Ammon's horn (tissue), 1 donor: ENCODE measurements at regions not wholly inside any gene's neighbourhood (a gene's known extent, or its start where the extent isn't known, plus 50 kb on each side); places are given as distances from the start of the nearest gene placed in this dataset.
"Not testable (repeated sequence)": the region's sequence is repeated elsewhere in the genome, so short reads cannot be mapped to it uniquely, and the experiment has no call there.

ENCODE experiments used
- DNase-seq: peaks from one replicate; pipeline ENCODE4 v3.0.0-alpha.2; 2016; ENCODE audit warnings: low spot score

DNA sequence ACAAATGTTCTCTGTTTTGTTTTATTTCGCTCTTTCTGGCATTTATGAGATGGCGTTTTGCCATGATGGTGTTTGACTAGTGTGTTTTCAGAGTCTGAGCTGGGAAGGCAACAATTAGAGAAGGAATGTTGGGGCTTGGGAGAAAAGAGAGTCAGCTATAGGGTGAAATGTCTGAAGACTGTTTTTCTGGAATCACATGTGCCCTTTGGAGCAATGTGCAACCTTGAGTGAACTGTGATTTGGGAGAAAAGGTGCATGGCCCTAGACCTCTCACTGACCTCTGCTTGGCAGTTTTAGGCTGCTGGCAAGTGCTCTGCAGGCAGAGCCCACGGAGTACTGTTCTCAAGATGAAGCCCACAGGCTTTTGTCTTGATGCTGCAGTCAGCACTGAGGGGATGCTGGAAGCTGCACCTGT lies 379.9 kb upstream of the PDE3A start:
- no peak for DNase-seq

DNA sequence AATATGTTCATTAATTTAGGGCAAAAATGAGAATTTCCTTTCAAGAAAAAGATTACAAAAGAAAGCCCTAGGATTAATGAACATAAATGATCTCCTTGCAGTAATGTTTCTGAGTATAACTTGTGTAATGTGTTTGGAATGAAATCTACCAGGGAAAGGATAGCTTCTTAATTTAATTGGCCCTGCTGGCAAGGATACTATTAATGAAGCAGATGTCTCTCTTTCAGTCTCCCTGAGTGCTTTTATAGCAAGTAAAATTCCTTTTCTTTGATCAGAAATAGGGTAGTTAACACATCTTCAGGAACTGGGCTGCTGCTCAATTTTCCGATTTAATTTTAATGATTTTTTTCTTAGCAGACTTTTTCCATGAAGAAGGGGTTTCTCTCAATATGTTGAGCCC lies 379.4 kb upstream of the PDE3A start:
- no peak for DNase-seq

DNA sequence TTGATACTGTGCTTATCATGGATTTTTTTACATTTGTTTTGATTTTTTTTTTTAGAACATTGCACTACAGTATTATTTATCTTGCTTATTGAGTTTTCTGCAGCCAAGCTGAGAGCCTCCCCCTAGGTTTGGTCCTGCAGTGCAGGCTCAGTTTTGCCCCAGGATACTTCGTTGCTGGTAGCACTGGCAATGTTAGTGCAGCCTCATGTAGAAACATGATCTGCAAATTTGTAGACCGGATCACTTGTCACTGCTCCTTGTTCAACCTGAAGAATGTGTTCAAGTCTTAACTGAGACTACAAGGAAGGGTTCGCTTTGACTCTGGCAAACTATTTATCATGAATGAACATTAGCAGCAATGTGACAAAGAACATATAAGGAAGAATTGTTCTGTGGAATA lies 377.2 kb upstream of the PDE3A start:
- DNase-seq, result no peak

DNA sequence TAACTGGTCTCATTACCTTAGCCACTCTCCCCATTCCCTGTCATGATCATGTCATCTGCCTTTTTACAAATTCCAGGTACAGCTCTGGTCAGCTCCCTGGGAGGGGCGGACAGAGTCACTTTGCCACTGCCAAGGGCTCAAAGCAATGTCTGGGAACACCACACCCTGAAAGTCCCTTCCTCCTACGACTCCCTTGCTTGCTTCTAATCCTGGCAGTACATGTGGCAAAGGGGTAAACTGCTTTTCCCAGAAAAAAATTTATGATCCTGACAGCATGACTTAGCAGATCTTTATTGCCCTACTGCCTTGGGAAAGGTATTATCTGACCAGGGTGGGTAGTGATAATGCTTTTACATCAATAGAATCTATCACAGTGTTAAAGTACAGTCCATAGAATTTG lies 376.0 kb upstream of the PDE3A start:
- no peak for DNase-seq

DNA sequence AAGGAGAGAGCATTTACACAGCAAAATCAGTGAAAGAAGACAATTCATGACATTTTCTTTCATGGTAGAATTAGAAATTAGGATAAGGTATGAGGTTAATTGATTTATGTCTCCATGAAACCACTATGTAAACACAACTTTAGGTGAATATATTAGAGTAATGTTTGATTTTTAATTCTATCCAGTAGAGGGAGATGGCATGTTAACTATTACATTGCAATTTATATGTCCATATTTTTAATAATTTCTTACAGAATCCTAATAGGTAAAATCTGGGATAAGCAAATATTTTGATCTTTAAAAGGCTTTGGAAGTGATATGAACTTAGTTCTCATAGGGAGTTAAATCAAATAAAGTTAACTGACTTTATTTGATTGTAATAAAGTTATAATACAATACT lies 373.4 kb upstream of the PDE3A start:
- no peak for DNase-seq

DNA sequence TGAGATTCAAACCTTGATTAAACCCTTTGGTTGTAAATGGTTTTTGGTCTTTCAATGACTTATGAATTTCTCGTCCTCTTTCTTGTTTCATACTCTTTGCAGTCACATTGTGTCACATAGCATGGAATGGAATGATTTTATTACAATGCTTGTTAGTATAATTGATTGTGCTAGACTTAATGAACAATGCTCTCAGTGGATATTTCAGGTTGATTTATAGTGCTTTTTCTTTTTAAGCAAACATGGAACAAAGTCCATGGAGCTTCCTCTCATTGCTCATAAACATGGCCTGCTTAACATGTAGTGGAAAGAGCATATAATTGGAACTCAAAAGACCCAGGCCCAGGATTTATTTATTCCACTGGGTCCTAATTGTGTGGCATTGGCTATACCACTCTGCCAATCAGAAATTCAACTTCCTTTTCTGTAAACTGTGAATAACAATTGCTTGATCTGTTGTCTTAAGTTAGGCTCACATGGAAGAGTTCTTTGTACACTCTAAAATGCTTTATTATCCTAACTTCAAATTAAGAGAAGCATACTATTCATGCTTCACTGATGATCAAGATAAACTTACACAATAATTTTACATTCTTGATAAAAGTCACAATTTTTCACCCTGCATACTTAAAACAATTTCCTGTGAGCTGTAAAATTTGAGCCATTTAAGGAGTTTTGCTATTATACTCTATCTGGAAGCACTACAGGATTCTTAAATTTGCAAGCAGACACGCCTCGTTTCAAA lies 370.5 kb upstream of the PDE3A start:
- no peak for DNase-seq

DNA sequence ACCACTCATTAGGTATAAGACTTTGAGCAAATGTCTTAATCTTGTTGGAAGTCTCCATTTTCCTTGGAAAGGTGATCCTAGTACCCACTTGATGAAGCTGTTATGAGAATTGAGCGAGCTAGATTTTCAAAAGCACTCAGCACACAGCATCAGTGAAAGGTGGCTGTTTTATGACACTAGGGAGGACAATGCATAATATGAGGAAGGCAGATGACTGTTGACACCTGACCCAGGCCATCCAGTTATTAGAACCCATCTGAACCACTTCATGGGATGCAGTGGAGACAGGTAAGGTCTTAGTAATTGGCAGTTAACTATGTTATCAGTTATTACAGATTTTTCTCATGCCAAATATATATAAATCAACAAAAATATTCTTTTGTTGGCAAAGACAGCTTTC lies 369.9 kb upstream of the PDE3A start:
- no peak for DNase-seq

DNA sequence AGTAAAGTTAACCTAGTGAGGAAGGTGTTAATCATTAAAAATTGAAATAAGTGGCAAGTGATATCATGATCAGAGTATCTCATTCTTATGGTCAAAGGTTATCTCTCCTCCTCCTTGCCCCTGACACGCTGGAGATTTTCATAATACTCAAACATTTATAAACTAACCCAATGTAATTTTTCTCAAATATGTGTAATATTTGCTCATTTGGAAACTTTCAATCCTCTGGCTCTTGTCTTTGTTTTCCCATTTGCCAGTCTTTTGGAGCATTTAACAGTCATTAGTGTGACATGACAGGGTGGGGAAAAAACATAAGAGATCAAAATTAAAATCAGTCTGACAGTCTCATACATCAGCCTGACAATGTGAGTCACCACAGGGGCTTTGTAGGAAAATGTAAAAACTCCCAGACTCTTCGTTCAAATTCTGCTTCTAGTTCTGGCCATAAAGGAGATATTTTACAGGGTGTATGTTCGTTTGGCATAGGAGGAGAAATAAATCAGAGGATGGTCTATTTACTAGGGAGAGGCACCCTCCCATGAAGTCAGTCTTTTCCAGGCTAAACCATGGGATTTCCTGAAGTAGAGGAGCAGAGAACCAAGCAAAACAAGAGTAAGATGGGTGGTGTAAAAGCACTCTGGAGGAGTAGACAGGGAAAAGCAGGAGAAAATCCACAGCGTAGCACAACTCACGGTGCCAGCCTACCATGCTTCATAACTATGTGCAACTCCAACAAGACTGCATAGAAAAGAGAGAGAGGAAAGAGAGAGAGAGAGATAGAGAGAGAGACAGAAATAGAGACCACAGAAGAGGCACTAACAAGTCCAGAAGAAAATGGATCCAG lies 369.2 kb upstream of the PDE3A start:
- no peak for DNase-seq

DNA sequence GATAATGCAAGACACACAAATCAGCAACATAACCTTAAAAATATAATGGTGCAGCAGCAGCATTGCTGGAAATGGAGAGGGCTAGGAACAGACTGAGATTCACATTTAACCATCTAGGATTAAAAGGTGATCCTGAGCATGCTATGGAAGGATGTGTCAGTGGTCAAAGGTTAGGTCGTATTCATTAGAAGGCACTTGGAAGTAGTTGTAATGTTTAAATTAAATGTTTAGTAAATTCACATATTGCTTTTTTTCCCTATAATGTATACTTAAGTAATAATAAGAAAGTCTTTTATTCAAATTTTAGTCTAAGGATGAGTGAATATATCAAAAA lies 368.6 kb upstream of the PDE3A start:
- DNase-seq, result no peak

DNA sequence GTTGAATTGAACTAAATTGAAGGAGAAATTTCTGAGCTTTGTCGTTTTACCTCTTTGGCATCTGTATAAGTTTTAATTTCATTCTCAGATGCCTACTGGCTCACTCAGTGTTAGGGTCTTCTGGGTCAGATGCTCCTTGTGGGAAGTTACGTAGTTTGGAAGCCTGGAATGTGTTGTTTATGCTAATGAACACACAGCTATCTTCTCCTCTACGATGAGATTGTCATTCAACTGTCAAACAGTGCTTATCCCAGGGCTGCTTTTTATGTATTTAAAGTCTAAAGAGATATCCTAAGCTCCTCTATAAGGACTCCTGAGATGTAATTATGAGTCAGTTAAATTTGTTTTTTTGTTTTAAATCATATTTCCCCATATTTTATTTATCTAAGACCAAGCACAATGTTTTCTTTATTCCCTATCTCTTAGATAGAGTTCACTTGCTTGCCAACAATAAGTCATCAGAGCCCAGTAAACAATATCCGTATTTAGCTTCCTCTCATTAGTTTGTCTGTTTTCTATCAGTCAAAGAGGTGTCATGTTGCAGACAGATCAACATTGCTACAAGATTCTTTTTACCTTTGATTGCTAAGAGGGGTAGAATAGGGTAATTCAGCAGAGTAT lies 368.0 kb upstream of the PDE3A start:
- no peak for DNase-seq

DNA sequence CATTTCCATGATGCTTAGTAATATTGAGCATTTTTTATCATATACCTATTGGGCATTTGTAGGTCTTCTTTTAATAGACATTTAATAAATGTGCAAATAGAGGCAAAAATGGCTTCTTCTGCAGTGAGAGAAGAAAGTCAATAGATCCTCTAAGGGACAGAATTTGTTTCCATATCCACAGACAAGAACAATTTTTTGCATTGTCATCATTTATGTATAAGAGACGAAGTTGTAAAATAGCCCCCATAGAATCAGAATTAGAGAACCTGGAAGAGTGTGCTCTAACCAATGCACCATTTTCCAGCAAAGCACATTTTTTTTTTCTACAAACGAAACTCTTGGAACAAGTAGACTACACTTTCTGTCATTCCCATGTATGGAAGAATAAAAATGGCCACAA lies 365.1 kb upstream of the PDE3A start:
- DNase-seq, result no peak

DNA sequence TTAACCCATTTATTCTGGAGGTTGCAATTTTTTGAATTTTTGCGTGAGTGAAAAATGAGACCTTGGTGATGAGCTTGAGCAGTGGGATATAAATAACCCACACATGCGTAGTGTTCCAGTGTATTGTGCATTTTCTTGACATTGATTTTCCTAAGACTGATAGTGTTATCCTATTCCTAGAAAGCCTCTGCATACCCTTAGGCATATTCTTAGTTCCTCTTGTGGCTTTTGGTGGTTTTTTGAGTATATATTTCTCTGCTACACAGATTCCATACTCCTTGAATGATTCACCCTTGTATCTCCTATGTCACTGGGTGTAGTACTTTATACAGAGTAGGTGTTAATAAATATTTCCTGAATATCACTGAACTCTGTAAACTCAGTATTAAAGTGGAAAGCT lies 363.4 kb upstream of the PDE3A start:
- no peak for DNase-seq

DNA sequence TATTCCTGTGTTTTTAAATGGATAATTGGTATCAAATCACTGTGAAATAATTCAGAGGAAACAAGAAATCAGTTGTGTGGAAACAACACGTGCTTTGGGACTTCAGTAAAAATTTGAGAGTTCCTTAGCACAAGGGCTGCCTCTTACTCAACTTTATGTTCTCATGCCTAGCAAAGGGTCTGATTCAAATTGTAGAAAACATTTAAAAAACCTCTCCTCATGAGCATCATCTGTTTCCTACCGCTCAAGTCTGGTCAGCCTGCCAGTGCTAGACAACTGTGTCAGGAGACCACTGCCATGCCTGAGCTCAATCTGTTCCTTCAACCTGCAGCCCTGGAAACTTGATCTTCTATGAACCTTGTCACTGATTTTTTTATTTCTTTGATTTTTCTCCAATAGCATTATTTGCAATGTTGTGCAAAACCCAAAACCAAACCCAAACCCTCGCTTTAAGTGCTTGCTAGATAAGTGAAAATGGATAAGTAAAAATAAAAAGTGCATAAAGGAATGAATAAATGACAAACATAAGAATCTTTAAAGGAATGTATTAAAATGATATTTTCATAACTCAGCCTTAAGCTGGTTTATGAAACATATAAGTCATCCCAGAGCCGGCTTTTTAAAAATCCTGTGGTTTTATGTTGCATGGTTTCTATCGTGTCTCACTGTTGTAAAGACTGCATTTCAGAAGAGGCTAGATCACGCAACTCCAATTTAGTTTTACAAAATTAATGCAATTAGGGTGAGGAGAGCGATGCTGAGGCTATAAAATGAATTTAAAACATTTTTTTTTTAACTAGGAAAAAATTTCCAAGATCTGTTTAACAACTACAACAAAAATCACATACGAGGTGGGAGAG lies 361.2 kb upstream of the PDE3A start:
- no peak for DNase-seq

DNA sequence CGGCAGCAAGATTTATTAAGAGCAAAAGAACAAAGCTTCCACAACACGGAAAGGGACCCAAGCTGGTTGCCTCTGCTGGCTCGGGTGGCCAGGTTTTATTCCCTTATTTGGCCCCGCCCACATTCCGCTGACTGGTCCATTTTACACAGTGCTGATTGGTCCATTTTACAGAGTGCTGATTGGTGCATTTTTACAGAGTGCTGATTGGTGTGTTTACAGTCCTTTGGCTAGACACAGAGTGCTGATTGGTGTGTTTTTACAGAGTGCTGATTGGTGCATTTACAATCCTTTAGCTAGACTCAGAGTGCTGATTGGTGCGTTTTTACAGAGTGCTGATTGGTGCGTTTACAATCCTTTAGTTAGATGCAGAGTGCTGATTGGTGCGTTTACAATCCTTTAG lies 358.4 kb upstream of the PDE3A start:
- not testable (repeated sequence) for DNase-seq

DNA sequence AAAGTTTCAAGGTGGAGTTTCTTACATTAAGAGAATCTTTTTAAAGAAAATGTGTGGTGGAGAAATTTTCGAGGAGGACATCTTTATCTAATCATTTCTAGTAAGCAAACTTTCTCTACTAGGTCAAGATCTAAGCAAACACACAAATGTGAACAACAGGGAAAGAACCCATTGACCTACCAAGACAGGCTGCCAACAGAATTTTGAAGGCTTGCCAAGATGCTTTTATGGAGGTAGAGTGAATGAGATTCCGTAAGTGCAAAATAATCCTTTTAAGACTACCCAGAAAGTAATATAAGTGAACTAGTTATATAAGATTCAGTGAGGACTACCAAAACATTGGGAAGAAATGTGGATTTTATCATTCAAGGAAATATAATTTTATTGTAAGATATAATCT lies 357.1 kb upstream of the PDE3A start:
- no peak for DNase-seq

DNA sequence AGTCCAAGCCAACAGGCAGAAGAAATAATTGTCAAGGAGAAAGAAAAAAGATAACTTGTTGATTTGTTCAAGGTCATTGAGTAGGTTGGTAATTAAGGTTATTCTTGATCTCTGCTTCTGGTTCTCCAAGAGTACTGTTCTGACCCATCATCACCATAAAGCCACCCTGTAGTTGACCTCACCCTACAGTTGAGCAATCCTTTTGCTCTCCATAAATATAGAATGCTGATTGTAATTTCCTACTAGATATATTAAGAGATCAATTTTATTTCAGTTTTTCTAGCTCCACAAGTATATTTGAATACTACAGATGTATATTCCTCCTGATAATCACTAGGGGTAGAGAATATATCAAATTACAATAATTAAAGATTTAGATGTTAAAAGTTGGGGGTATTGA lies 350.5 kb upstream of the PDE3A start:
- no peak for DNase-seq

DNA sequence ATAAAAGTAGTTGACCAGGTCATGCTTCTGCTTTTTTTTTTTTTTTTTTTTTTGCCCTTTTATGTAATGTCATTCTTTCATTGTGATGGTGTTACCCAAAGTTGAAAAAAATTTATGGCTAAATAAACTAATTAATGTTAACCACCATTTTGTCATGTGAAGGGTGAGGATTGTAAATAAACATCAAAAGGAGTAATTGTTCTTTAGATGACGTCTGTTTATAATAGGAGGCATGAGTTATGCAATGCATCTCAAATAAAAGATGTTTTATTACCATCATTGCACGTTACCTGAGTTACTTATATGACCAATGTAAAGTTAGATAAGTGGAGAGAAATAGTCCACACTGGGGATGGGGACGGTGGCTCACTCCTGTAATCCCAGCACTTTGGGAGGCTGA lies 349.9 kb upstream of the PDE3A start:
- DNase-seq, result no peak

DNA sequence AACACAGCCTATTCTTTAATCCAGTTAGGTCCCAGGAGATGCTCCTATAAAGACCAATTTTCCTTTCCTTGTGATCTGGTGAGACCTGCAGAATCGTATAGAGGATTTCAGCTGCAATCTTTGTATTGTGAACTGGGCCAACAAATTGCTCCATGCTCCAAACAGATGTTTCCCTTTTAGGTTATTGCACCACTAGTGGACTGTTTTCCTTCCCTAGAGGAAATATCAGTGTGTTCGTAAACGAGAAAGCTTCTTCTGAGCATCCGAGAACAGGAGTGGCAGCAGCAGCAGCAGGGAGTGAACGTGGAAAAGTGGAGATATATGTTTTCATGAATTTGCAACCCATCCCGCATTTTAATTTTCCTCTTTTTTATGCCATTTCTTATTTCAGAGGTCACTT lies 344.1 kb upstream of the PDE3A start:
- DNase-seq, result peak; percentile 4

DNA sequence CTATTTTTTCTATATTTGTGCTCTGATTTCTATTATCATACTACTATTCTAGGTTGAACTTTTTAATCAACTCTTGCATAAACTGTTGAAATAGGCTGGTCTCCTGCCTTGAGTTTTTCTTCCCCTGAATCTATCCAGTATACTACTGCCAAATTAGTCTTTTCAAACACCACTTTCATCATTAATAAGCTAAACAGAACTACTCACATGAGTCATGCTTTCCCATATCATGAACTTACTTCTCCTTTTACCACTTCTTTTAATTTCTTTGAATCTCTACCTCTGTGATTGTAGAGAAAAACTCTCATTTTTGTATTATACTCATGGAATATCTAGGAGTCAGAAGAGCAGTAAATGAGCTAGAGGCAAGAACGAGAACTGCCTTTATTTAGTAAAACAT lies 340.3 kb upstream of the PDE3A start:
- DNase-seq, result no peak

DNA sequence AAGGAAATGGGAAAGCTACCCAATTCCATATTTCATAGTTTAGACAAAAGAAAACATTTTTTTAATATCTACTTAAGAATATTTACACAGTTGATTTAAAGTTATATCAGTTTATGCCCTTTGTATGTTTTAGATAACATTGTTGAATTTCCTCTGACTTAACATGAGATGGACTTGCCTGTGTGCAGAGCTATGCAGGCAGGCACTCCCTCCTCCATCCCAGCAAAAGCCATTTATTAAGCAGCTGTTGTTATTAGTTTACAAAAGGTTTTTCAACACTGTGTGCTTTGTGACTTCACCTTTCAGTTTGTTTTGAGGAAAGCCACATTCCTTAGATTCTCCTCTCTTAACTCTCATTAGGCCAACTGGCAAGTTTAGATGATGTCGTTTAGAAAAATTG lies 337.5 kb upstream of the PDE3A start:
- no peak for DNase-seq

DNA sequence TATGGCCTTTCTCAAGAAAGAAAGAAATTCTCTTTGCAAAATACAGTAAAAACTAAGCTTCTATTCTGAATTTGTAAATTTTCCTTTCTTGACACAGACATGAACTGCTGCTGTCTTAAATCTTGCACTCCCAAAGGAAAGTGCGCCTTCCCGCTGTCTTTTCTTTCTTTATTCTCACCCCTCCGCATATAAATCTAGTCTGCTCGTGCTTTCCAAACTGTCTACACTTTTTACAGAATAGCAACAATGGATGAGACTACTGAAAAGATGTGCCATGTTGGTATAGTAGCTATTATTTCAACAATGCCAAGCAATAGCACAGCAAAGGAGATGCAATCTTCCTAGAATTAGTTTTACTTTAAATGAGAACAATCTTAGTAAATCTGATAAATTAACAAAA lies 328.8 kb upstream of the PDE3A start:
- no peak for DNase-seq

DNA sequence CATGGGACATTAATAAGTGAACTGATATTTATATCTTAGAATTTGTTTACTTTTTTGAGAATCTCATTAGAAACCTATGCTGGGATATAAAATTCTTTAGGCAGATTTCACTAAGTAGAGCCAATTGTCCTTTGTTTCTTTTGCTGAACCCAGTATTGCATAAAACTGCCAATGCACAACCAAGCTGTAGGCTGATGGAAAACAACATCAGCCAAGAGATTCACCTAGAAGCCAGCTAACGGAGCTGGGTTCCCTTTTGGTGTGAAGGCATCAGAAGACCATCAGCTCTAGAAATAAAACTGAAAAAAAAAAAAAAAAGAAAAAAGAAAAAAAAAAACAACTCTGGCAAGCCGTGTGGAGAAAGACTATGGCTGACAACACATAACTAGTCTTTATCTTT lies 328.2 kb upstream of the PDE3A start:
- no peak for DNase-seq
